Activated CD4-positive, alpha-beta T cell treated with anti-CD3 and anti-CD28 coated beads, Interleukin-2, amount 10 ng/mL, durations not matched to agents 24 days and 14 days (primary cell): ENCODE measurements at regions not wholly inside any gene's neighbourhood (a gene's known extent, or its start where the extent isn't known, plus 50 kb on each side); places are given as distances from the start of the nearest gene placed in this dataset.
"Not testable (repeated sequence)": the region's sequence is repeated elsewhere in the genome, so short reads cannot be mapped to it uniquely, and the experiment has no call there.

Experiments used
- DNase-seq: peaks from one replicate; pipeline ENCODE4 v3.0.0; 2022
- H3K27ac Mint-ChIP-seq: one replicate; pipeline ENCODE4 v1.8.0; 2022; ENCODE audit warnings: mild to moderate bottlenecking, mixed read lengths
- H3K27me3 Mint-ChIP-seq: one replicate; pipeline ENCODE4 v1.8.0; 2022; ENCODE audit warnings: mixed read lengths
- H3K36me3 Mint-ChIP-seq: one replicate; pipeline ENCODE4 v1.8.0; 2022; ENCODE audit warnings: low read depth, mild to moderate bottlenecking, mixed read lengths
- H3K4me1 Mint-ChIP-seq: one replicate; pipeline ENCODE4 v1.8.0; 2021; ENCODE audit warnings: mixed read lengths
- H3K4me3 Mint-ChIP-seq: one replicate; pipeline ENCODE4 v1.8.0; 2022; ENCODE audit warnings: mild to moderate bottlenecking, moderate library complexity, mixed read lengths
- H3K9me3 Mint-ChIP-seq: one replicate; pipeline ENCODE4 v1.8.0; 2021; ENCODE audit warnings: mixed read lengths
- intact Hi-C: fragments of 100-400 bp; cut with micrococcal nuclease; formaldehyde crosslinking; loops from one replicate; pipeline ENCODE4 v1.15.1; 2023

DNA sequence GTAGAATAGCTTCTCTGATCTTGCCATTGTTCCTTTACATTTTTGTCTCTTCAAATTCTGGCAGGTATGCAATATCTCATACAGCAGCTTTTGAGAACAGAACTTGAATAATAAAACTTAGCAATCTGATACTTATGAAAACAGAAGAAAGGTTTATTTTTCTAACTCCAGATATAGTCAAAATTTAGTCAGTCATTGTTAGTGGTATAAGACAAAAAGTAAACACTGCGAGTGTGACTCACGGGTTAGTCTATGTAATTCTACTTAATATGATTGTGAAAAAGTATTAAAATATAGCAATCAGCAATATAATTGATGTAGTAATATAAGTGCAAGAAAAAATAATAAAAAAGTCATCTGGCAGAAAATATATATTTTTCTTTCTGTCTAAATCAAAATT is 910.4 kb downstream of the DNAH5 start:
- no peak for DNase-seq
- H3K36me3 Mint-ChIP-seq: no peaks in the 10 kb centered on the region
- no peak overlapping the region for H3K4me3 Mint-ChIP-seq
- peaks cover 3% of the 10 kb centered on the region for H3K9me3 Mint-ChIP-seq
- no peaks in the 10 kb centered on the region for H3K27me3 Mint-ChIP-seq
- intact Hi-C loops: no loop called here
- no peak overlapping the region for H3K27ac Mint-ChIP-seq
- no peaks in the 10 kb centered on the region for H3K4me1 Mint-ChIP-seq

DNA sequence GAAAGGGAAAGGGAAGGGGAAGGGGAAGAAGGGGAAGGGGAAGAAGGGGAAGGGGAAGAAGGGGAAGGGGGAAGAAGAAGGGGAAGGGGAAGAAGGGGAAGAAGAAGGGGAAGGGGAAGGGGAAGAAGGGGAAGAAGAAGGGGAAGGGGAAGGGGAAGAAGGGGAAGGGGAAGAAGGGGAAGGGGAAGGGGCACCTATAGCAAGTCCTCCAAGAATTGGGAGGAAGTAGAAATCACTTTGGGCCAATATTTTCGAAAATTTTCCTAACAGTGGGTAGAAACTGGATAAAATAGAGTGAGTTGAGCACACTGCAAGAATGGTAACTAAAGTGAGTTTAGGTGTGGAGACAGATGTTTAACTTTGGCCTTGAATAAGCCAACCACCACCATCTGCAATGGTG is 915.3 kb downstream of the DNAH5 start:
- peaks cover 4% of the 10 kb centered on the region for H3K9me3 Mint-ChIP-seq
- no peaks in the 10 kb centered on the region for H3K27me3 Mint-ChIP-seq
- H3K27ac Mint-ChIP-seq: no peak overlapping the region
- no peak overlapping the region for H3K4me3 Mint-ChIP-seq
- no peaks in the 10 kb centered on the region for H3K36me3 Mint-ChIP-seq
- no peaks in the 10 kb centered on the region for H3K4me1 Mint-ChIP-seq
- no peak for DNase-seq
- intact Hi-C loops: no loop called here

DNA sequence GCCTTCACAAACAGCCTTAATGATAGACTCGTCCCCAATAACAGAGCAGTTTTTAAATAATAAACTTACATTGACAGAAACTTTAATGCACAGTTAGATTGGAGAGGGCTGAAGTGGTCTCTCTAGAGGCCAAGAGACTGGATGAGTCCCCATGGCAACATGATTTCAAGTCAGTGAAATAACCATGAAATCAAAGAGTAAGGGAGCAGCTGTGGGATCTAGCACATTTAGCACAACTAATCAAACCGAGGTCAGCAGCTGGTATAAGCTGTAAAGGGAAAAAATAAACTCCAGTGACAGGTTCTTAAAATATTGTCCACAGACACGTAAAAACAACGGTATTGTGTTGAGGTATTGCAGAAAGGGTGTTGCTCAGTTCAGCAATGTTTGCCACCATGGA is 916.6 kb downstream of the DNAH5 start:
- intact Hi-C loops: no loop called here
- Mint-ChIP-seq H3K27me3 (no peaks in the 10 kb centered on the region), H3K4me1 (no peaks in the 10 kb centered on the region), H3K4me3 (no peak overlapping the region), H3K9me3 (peaks cover 4% of the 10 kb centered on the region), H3K27ac (no peak overlapping the region), H3K36me3 (no peaks in the 10 kb centered on the region)
- DNase-seq: no peak

DNA sequence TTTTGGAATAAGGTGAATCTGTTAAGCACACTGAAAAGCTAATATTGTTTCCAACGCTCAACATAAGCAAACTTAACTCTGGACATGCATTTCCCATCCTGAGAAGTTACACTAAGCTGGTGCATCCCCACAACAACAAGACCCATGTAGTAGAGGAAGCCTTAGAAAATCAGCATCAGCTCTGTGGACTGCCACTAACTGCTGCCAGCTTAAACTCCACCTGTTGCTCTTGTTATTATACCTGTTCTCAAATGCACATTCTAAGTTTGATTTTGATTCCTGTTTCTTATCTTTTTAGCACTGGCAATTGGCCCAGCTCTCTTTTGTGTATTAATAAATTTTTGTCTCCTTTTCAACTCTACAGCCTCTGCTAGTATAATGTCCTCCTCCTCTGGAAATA is 924.8 kb downstream of the DNAH5 start:
- Mint-ChIP-seq H3K27ac (no peak overlapping the region), H3K36me3 (no peaks in the 10 kb centered on the region), H3K9me3 (peaks cover 3% of the 10 kb centered on the region), H3K4me3 (no peak overlapping the region), H3K27me3 (no peaks in the 10 kb centered on the region), H3K4me1 (no peaks in the 10 kb centered on the region)
- intact Hi-C loops: no loop called here
- DNase-seq: no peak

DNA sequence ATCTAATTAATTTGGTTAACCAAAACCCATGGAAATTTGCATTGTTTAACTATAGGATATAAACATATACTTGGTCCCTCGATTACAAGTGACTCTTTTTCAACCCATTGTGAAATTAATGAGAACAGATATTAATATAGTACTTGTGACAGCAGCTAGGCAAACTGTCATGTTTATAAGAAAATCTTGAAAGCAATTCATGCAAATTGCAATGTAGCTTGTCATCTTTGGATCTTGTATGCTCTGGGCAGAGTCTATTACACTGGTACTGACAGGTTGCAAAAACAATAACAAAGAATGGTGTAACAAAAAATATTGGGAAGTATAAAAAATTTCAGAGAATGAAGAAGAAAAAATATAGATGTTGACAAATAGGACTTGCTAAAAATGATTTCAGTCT is 941.0 kb downstream of the DNAH5 start:
- H3K36me3 Mint-ChIP-seq: no peaks in the 10 kb centered on the region
- peaks cover 21% of the 10 kb centered on the region for H3K9me3 Mint-ChIP-seq
- no peaks in the 10 kb centered on the region for H3K4me1 Mint-ChIP-seq
- DNase-seq: no peak
- no peak overlapping the region for H3K4me3 Mint-ChIP-seq
- H3K27me3 Mint-ChIP-seq: no peaks in the 10 kb centered on the region
- intact Hi-C loops: no loop called here
- H3K27ac Mint-ChIP-seq: no peak overlapping the region

DNA sequence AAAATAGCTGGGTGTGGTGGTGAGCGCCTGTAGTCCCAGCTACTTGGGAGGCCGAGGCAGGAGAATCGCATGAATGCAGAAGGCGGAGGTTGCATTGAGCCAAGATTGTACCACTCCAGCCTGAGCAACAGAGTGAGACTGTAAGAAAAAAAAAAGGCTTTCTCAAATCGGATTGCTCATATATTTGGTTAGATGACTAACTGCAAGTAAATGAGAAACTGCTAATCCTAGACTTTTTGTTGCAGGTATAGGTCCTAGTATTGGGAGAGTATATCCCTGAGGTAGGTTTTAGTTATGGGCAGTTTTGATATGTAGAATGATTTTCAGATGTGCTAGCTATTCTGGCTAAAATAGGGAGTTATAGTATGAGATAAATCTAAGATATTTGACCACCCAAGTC is 944.8 kb downstream of the DNAH5 start:
- H3K36me3 Mint-ChIP-seq: no peaks in the 10 kb centered on the region
- no peak overlapping the region for H3K4me3 Mint-ChIP-seq
- H3K4me1 Mint-ChIP-seq: no peaks in the 10 kb centered on the region
- intact Hi-C loops: no loop called here
- no peak overlapping the region for H3K27ac Mint-ChIP-seq
- no peaks in the 10 kb centered on the region for H3K27me3 Mint-ChIP-seq
- H3K9me3 Mint-ChIP-seq: peaks cover 7% of the 10 kb centered on the region
- no peak for DNase-seq

DNA sequence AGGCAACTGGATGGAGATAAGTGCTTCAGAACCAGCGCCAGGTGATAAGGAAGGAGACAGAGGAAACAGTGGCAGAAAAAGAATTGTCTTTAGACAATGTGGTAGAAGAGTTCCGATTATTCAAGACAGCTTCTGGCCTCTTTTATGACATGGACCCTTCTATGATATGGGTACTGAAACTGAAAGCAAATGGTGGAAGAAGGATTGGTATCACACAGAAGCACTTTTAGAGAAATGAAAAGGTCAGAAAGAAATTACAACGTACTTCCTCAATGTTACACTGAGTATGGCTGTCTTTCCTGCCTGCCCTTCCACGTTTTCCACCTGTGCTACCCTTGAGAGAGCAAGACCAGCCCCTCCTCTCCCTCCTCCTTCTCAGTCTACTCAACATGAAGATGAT is 959.3 kb downstream of the DNAH5 start:
- H3K27me3 Mint-ChIP-seq: no peaks in the 10 kb centered on the region
- H3K9me3 Mint-ChIP-seq: peaks cover 15% of the 10 kb centered on the region
- no peak for DNase-seq
- no peaks in the 10 kb centered on the region for H3K36me3 Mint-ChIP-seq
- no peak overlapping the region for H3K27ac Mint-ChIP-seq
- intact Hi-C loops: no loop called here
- H3K4me3 Mint-ChIP-seq: no peak overlapping the region
- no peaks in the 10 kb centered on the region for H3K4me1 Mint-ChIP-seq

DNA sequence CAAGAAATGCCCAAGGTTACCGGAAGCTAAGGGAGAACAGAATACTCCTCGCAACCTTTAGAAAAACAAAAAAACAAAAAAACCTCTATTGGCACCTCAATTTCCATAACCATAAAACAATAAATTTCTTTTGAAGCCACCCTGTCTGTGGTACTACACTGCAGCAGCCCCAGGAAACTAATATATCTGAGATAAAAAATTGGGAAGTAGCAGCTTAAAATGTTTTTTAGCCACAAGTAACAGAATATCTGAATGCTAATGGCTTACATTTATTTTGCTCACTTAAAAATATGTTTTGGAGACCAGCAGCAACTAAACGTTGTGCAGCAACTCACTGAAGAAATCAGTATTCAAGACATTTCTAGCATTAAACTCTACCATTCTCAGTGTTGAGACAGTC is 969.6 kb downstream of the DNAH5 start:
- Mint-ChIP-seq H3K4me3 (no peak overlapping the region), H3K36me3 (no peaks in the 10 kb centered on the region), H3K4me1 (no peaks in the 10 kb centered on the region), H3K9me3 (no peaks in the 10 kb centered on the region), H3K27me3 (no peaks in the 10 kb centered on the region), H3K27ac (no peak overlapping the region)
- intact Hi-C loops: no loop called here
- no peak for DNase-seq

DNA sequence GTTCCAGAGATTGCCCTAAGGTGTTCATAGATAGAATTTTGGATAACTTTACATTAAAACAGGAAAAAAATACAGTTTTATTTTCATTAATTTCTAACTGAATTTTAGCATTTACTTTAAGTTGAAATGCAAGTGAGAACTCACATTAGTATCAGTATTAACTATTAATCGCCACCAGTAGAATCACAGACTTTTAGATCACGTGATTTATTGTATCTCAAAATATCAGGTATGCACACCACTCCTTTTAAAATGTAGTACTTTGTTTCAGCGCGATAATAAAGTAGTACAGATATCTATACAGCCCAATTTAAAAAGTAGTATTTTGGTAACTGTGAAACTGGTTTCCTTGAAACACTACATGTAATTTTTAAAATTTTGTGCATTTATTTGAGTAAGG is 978.7 kb downstream of the DNAH5 start:
- intact Hi-C loops: no loop called here
- Mint-ChIP-seq H3K9me3 (peaks cover 10% of the 10 kb centered on the region), H3K4me3 (no peak overlapping the region), H3K27me3 (no peaks in the 10 kb centered on the region), H3K36me3 (no peaks in the 10 kb centered on the region), H3K27ac (no peak overlapping the region), H3K4me1 (no peaks in the 10 kb centered on the region)
- DNase-seq: no peak

DNA sequence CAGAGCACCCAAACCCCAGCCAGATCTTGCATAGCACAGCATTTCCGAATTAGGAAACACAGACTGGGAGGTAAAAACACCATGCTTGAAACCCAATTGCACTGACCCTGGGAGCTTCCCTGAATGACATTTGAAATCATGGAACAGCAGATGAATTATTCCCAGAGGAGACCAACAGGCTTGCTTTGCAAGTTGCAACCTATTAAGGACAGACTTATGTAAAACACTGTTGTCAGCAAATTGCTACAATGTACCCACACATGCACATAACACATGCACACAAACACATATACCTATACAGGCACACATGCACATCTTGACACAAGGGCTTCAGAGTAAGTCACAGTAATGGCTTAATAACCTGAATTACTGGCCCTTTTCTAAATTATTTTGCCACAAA is 984.8 kb downstream of the DNAH5 start:
- H3K9me3 Mint-ChIP-seq: no peaks in the 10 kb centered on the region
- no peaks in the 10 kb centered on the region for H3K36me3 Mint-ChIP-seq

DNA sequence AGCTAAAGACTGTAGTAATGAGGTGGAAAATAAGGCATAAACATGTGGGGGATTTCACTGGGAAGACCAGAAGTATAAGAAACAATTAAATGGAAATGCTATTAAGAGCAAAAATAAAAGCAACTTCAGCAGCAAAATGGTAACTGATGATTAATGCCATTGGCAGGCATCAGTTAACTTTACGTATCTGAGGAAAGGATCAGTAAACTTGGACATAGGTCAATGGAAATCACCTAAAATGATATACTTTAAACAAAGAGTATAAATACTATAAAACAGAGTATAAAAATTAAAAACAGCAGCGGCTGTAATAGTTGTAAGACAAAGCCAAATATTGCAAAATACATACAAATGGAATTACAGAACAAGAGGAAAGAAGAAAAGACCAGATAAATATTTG is 992.1 kb downstream of the DNAH5 start:
- Mint-ChIP-seq H3K27me3 (no peaks in the 10 kb centered on the region), H3K9me3 (peaks cover 4% of the 10 kb centered on the region), H3K36me3 (no peaks in the 10 kb centered on the region), H3K4me1 (no peaks in the 10 kb centered on the region), H3K4me3 (no peak overlapping the region), H3K27ac (no peak overlapping the region)
- intact Hi-C loops: no loop called here
- DNase-seq: no peak

More for the DNA sequence above, 984.8 kb downstream of the DNAH5 start:
- H3K27ac Mint-ChIP-seq: no peak overlapping the region
- DNase-seq: no peak
- no peaks in the 10 kb centered on the region for H3K27me3 Mint-ChIP-seq
- no peaks in the 10 kb centered on the region for H3K4me1 Mint-ChIP-seq
- no peak overlapping the region for H3K4me3 Mint-ChIP-seq
- intact Hi-C loops: no loop called here

DNA sequence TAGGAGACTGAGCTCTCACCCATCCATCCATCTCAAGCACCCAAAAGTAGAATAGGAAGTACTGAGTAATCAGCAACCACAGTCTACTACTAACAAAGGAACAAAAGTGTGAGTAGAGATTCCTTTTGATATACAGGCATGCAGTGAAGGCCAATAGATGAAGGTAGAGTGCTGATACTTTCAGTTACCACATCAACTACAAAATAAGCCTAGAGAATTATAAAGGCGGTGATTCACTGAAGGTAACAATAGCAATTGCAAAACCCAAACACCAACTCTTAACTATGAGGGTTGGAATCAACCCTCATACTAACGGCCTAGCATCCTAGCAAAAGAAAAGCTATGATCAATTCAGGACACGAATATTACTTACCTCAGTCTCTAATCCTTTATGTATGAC is 992.6 kb downstream of the DNAH5 start:
- no peaks in the 10 kb centered on the region for H3K4me1 Mint-ChIP-seq
- intact Hi-C loops: no loop called here
- H3K9me3 Mint-ChIP-seq: peaks cover 4% of the 10 kb centered on the region
- no peaks in the 10 kb centered on the region for H3K27me3 Mint-ChIP-seq
- no peak overlapping the region for H3K27ac Mint-ChIP-seq
- H3K4me3 Mint-ChIP-seq: no peak overlapping the region
- no peaks in the 10 kb centered on the region for H3K36me3 Mint-ChIP-seq
- no peak for DNase-seq

DNA sequence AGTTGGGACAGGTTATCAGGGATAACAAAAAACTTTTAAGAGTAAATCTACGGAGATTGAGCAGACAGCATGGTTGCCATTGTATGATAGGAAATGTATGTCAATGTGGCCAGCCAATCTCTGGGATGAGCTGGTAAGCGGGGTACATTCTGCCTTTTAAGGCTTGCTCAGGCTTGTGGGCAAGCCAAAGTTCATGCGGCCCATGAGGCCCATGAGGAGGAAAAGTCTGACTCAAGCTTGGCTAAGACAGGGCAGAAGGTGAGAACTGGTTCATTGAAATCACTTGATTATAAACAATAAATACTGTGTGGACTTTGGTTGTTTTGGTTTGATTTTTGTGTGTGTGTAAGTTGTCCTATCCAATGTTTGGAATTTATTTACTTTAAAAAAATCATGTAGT is 997.1 kb downstream of the DNAH5 start:
- Mint-ChIP-seq H3K4me3 (no peak overlapping the region), H3K36me3 (no peaks in the 10 kb centered on the region), H3K27me3 (no peaks in the 10 kb centered on the region), H3K9me3 (peaks cover 9% of the 10 kb centered on the region), H3K27ac (no peak overlapping the region), H3K4me1 (no peaks in the 10 kb centered on the region)
- no peak for DNase-seq
- intact Hi-C loops: no loop called here

DNA sequence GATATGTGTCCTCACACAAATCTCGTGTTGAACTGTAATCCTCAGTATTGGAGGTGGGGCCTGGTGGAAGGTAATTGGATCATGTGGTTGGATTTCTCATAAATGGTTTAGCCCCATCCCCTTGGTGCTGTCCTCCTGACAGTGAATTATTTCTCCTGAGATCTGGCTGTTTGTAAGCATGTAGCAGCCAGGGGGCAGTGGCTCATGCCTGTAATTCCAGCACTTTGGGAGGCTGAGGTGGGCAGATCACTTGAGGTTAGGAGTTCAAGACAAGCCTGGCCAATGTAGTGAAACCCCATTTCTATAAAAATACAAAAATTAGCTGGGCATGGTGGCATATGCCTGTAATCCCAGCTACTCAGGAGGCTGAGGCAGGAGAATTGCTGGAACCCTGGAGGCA is 999.0 kb downstream of the DNAH5 start:
- H3K4me3 Mint-ChIP-seq, intact Hi-C loops, DNase-seq, H3K4me1 Mint-ChIP-seq, H3K9me3 Mint-ChIP-seq, H3K27ac Mint-ChIP-seq, H3K36me3 Mint-ChIP-seq, H3K27me3 Mint-ChIP-seq: not testable (repeated sequence)

DNA sequence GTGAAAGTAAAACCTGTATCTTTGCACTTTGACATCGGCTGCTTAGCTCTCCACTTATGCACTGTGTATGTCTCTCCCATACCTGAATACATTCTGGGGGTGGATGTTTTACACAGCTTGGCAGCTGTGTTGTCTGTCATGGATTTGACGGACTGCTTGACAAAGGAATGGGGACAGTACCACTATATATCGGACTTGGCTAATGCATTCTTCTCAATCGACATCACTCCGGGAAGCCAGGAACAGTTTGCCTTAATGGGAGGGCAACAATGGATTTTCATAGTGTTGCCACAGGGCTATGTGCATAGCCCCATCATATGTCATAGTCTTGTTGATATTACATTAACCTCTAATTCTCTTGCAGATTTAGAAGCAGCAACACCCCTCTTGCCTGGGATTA is 1008.3 kb downstream of the DNAH5 start:
- no peak for DNase-seq
- Mint-ChIP-seq H3K9me3 (no peaks in the 10 kb centered on the region), H3K27me3 (no peaks in the 10 kb centered on the region), H3K4me3 (no peak overlapping the region), H3K4me1 (no peaks in the 10 kb centered on the region), H3K27ac (no peak overlapping the region), H3K36me3 (no peaks in the 10 kb centered on the region)
- intact Hi-C loops: no loop called here

DNA sequence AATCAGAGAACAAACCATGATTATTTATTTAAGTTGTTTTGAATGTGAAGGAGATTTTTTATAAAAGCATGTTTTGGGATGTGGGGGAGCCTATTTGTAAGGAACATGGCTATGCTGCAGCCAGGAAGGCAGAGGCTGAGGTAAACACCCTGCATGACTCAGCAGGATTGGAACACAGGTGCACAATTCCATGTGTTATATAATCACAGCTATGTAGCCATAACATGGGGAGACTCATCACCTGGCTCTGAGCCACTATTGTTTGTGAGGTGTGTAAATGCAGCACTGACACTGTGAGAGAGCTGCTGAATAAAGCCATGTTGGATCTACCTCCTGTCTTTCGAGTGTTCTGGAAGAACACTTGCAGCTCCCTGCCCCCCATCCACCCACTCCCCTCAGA is 1009.8 kb downstream of the DNAH5 start:
- Mint-ChIP-seq H3K4me3 (no peak overlapping the region), H3K27ac (no peak overlapping the region), H3K9me3 (peaks cover 3% of the 10 kb centered on the region), H3K36me3 (no peaks in the 10 kb centered on the region), H3K4me1 (no peaks in the 10 kb centered on the region), H3K27me3 (no peaks in the 10 kb centered on the region)
- no peak for DNase-seq
- intact Hi-C loops: no loop called here
